CD14-positive monocyte (primary cell): ENCODE measurements at regions not wholly inside any gene's neighbourhood (a gene's known extent, or its start where the extent isn't known, plus 50 kb on each side); places are given as distances from the start of the nearest gene placed in this dataset.

Experiments used
- DNase-seq, 3 donors: peaks; one replicate each; pipeline ENCODE4 v3.0.0-alpha.2; 2011 to 2022
- H2AFZ ChIP-seq: 2 replicates; pipeline ENCODE4 v1.6.0; 2012; ENCODE audit warnings: mild to moderate bottlenecking, low read depth, low read length, inconsistent platforms; ENCODE audit not compliant: insufficient read depth, poor library complexity, severe bottlenecking
- H3K27ac ChIP-seq, 2 donors: 1 replicate in 1 of 2; 2 replicates in 1 of 2; pipeline ENCODE4 v1.5.1; 2012 to 2013; ENCODE audit warnings: low read length in 2 of 2, control low read depth in 1 of 2, inconsistent platforms in 1 of 2, low read depth in 1 of 2, mild to moderate bottlenecking in 1 of 2
- H3K27me3 ChIP-seq, 2 donors: one replicate each; pipeline versions ENCODE4 v1.6.0 to v1.6.1; 2011 to 2013; ENCODE audit warnings: low read length in 2 of 2; ENCODE audit not compliant: control insufficient read depth in 2 of 2, insufficient read depth in 2 of 2
- H3K36me3 ChIP-seq, 2 donors: replicated peaks in 1 of 2; 1 replicate in 1 of 2; 2 replicates in 1 of 2; pipeline versions ENCODE4 v1.5.1 to v1.6.1; 2012 to 2013; ENCODE audit warnings: low read length in 2 of 2, control low read depth in 1 of 2, inconsistent platforms in 1 of 2, mild to moderate bottlenecking in 1 of 2; ENCODE audit not compliant: insufficient read depth in 2 of 2, control insufficient read depth in 1 of 2
- H3K4me1 ChIP-seq, 2 donors: 1 replicate in 1 of 2; 2 replicates in 1 of 2; pipeline versions ENCODE4 v1.5.1 to v1.6.1; 2012 to 2013; ENCODE audit warnings: low read length in 2 of 2, control low read depth in 1 of 2, inconsistent platforms in 1 of 2, mild to moderate bottlenecking in 1 of 2, moderate library complexity in 1 of 2; ENCODE audit not compliant: insufficient read depth in 2 of 2, control insufficient read depth in 1 of 2
- H3K4me2 ChIP-seq: replicated peaks from 2 replicates; pipeline ENCODE3; 2012; ENCODE audit warnings: low read length, moderate library complexity, mild to moderate bottlenecking; ENCODE audit not compliant: poor library complexity, severe bottlenecking; ENCODE audit errors: extremely low read depth
- H3K4me3 ChIP-seq, 3 experiments: fragments of 200-600 bp in 1 of 3; sonication (generic) in 1 of 3; replicated peaks in 1 of 3; 1 replicate in 2 of 3; 2 replicates in 1 of 3; pipeline ENCODE4 v1.5.1; 2011 to 2013; ENCODE audit warnings: low read length in 3 of 3, mild to moderate bottlenecking in 3 of 3, control low read depth in 2 of 3, low read depth in 2 of 3, inconsistent platforms in 1 of 3, moderate library complexity in 1 of 3
- H3K79me2 ChIP-seq: 2 replicates; pipeline ENCODE4 v1.6.0; 2012; ENCODE audit warnings: mild to moderate bottlenecking, control low read depth, inconsistent platforms, low read length, moderate library complexity; ENCODE audit not compliant: insufficient read depth
- H3K9ac ChIP-seq: 2 replicates; pipeline ENCODE4 v1.6.0; 2017; ENCODE audit warnings: low read length, mild to moderate bottlenecking; ENCODE audit not compliant: insufficient read depth, poor library complexity, severe bottlenecking
- H3K9me3 ChIP-seq, 2 donors: replicated peaks in 1 of 2; 1 replicate in 1 of 2; 2 replicates in 1 of 2; pipeline versions ENCODE4 v1.5.1 to v1.6.1; 2012 to 2013; ENCODE audit warnings: low read length in 2 of 2, control low read depth in 1 of 2; ENCODE audit not compliant: control insufficient read depth in 1 of 2, insufficient read depth in 1 of 2
- H4K20me1 ChIP-seq: 2 replicates; pipeline ENCODE4 v1.6.0; 2012; ENCODE audit warnings: mild to moderate bottlenecking, low read length, control low read depth, moderate library complexity; ENCODE audit not compliant: insufficient read depth
- H3K27ac Mint-ChIP-seq, 7 donors: one replicate each; pipeline ENCODE4 v1.8.0; 2020; ENCODE audit warnings: mild to moderate bottlenecking in 7 of 7, mixed read lengths in 7 of 7, moderate library complexity in 6 of 7, inconsistent platforms in 2 of 7
- H3K27me3 Mint-ChIP-seq, 3 donors: one replicate each; pipeline ENCODE4 v1.8.0; 2021 to 2022; ENCODE audit warnings: low read depth in 3 of 3, mild to moderate bottlenecking in 3 of 3, mixed read lengths in 3 of 3, moderate library complexity in 3 of 3, inconsistent platforms in 1 of 3
- H3K36me3 Mint-ChIP-seq, 2 donors: one replicate each; pipeline ENCODE4 v1.8.0; 2020; ENCODE audit warnings: mixed read lengths in 2 of 2, inconsistent platforms in 1 of 2, mild to moderate bottlenecking in 1 of 2
- H3K4me1 Mint-ChIP-seq: one replicate; pipeline ENCODE4 v1.8.0; 2020; ENCODE audit warnings: mild to moderate bottlenecking, mixed read lengths
- H3K4me3 Mint-ChIP-seq, 2 donors: one replicate each; pipeline ENCODE4 v1.8.0; 2020; ENCODE audit warnings: mild to moderate bottlenecking in 2 of 2, mixed read lengths in 2 of 2, moderate library complexity in 1 of 2
- H3K9me3 Mint-ChIP-seq, 7 donors: one replicate each; pipeline ENCODE4 v1.8.0; 2020 to 2022; ENCODE audit warnings: mixed read lengths in 7 of 7, mild to moderate bottlenecking in 6 of 7, moderate library complexity in 6 of 7, inconsistent platforms in 2 of 7
- CTCF ChIP-seq: fragments of 200-600 bp; IDR thresholded peaks from one replicate; pipeline ENCODE4 v1.8.0; 2022; ENCODE audit warnings: antibody characterized with exemption, mild to moderate bottlenecking
- WGBS: methylation state at CpG from one replicate; pipeline ENCODE4 v1.1.5; 2013; ENCODE audit warnings: missing lambda C conversion rate; ENCODE audit not compliant: insufficient coverage; 5-methylcytosine and 5-hydroxymethylcytosine counted together
- intact Hi-C, 2 donors: fragments of 100-400 bp; cut with micrococcal nuclease; formaldehyde crosslinking; loops; one replicate each; pipeline versions ENCODE4 v1.15.0 to v1.15.1; 2023

- Histone ChIP-seq H3K79me2 (no peaks in the 10 kb centered on the region), H3K27ac (peak overlapping the region; percentile 82 to 86), H4K20me1 (no peaks in the 10 kb centered on the region), H3K4me1 (peaks cover 44 to 57% of the 10 kb centered on the region in 2 donors), H3K4me3 (peak overlapping the region; percentile 62 to 92 (median 62)), H3K4me2 (peak overlapping the region; percentile 94), H2AFZ (peak overlapping the region; percentile 87), H3K9ac (peak overlapping the region; percentile 76), H3K27me3 (no peaks in the 10 kb centered on the region), H3K36me3 (no peaks in the 10 kb centered on the region), H3K9me3 (no peaks in the 10 kb centered on the region)
- Mint-ChIP-seq H3K9me3 (peaks cover 0 to 3% (median 0%) of the 10 kb centered on the region in 7 donors), H3K4me1 (peaks cover 47% of the 10 kb centered on the region), H3K27ac (peak overlapping the region; percentile 83 to 93 (median 92)), H3K27me3 (no peaks in the 10 kb centered on the region), H3K36me3 (no peaks in the 10 kb centered on the region), H3K4me3 (peak overlapping the region; percentile 86 to 96)
- intact Hi-C loops: no loop called here
- WGBS: 13% methylated on average over 33 of the region's 34 CpGs
- DNase-seq: no peak
- TF ChIP-seq CTCF: no peak
These were observed 131.9 kb upstream of the BTN3A2 start for GRCh38 chr6:26232940-26233648.

- H3K4me1 Mint-ChIP-seq: peaks cover 47% of the 10 kb centered on the region
- Histone ChIP-seq H3K4me2 (peak overlapping the region; percentile 94), H3K79me2 (no peaks in the 10 kb centered on the region), H3K4me3 (peak overlapping the region; percentile 62 to 92 (median 62)), H3K27me3 (no peaks in the 10 kb centered on the region), H3K9ac (peak overlapping the region; percentile 76), H3K36me3 (no peaks in the 10 kb centered on the region), H4K20me1 (no peaks in the 10 kb centered on the region), H3K27ac (peak overlapping the region; percentile 82 to 86), H3K4me1 (peaks cover 44 to 57% of the 10 kb centered on the region in 2 donors), H3K9me3 (no peaks in the 10 kb centered on the region), H2AFZ (peak overlapping the region; percentile 87)
- WGBS: 0% methylated on average over 30 of the region's 32 CpGs
- peak overlapping the region; percentile 83 to 93 (median 92) for H3K27ac Mint-ChIP-seq
- no peaks in the 10 kb centered on the region for H3K27me3 Mint-ChIP-seq
- intact Hi-C loops: no loop called here
- peak; percentile 32 to 51 (median 43) for DNase-seq
- H3K36me3 Mint-ChIP-seq: no peaks in the 10 kb centered on the region
- peak overlapping the region; percentile 86 to 96 for H3K4me3 Mint-ChIP-seq
- peaks cover 0 to 3% (median 0%) of the 10 kb centered on the region in 7 donors for H3K9me3 Mint-ChIP-seq
- no peak for TF ChIP-seq CTCF
These were observed 131.2 kb upstream of the BTN3A2 start for GRCh38 chr6:26233649-26234420.
